GM20000 (cell line): ENCODE measurements at regions not wholly inside any gene's neighbourhood (a gene's known extent, or its start where the extent isn't known, plus 50 kb on each side); places are given as distances from the start of the nearest gene placed in this dataset.

ENCODE experiments used
- DNase-seq: peaks from one replicate; pipeline ENCODE4 v3.0.0; 2012; ENCODE audit warnings: low spot score
- CTCF ChIP-seq: IDR thresholded peaks from 2 replicates; pipeline ENCODE4 v1.5.1; 2012; ENCODE audit warnings: mild to moderate bottlenecking, control low read depth; ENCODE audit errors: extremely low read depth, missing control alignments

- no peak for TF ChIP-seq CTCF
- DNase-seq, result no peak
Observed at GRCh38 chr1:199728345-199728744, 299.2 kb upstream of the NR5A2 start.

GRCh38 chr1:199733125-199733524 lies 294.4 kb upstream of the NR5A2 start:
- no peak for TF ChIP-seq CTCF
- no peak for DNase-seq

DNA sequence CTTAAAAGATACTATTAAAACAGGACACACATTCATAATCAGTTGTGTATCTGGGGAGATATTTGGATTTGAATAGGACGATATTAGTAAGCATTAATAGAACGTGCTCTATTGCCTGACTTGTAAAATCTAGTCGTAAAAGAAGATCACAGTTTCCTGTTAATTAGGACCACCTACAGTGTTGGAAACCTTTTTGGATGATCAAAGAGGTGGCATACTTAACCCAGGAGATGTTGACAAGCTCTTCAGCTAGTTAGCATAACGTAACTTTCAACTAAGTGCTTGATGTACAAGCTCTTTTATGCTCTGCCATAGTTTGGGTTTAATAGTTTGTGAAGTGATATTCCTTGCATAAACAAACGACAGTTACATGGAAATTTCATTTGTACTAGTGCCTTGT lies 293.3 kb upstream of the NR5A2 start:
- no peak for TF ChIP-seq CTCF

GRCh38 chr1:199735660-199736059 lies 291.9 kb upstream of the NR5A2 start:
- DNase-seq, result no peak
- no peak for TF ChIP-seq CTCF

More for the DNA sequence above, 293.3 kb upstream of the NR5A2 start:
- DNase-seq, result no peak

GRCh38 chr1:199736646-199737045 lies 290.9 kb upstream of the NR5A2 start:
- DNase-seq, result no peak
- no peak for TF ChIP-seq CTCF

GRCh38 chr1:199741586-199741985 lies 285.9 kb upstream of the NR5A2 start:
- DNase-seq, result no peak
- no peak for TF ChIP-seq CTCF

GRCh38 chr1:199742547-199742946 lies 285.0 kb upstream of the NR5A2 start:
- no peak for TF ChIP-seq CTCF

GRCh38 chr1:199743227-199743626 lies 284.3 kb upstream of the NR5A2 start:
- no peak for TF ChIP-seq CTCF
- no peak for DNase-seq

More at GRCh38 chr1:199742547-199742946, 285.0 kb upstream of the NR5A2 start:
- no peak for DNase-seq
